HL-60 (cell line): ENCODE measurements at regions not wholly inside any gene's neighbourhood (a gene's known extent, or its start where the extent isn't known, plus 50 kb on each side); places are given as distances from the start of the nearest gene placed in this dataset.

Experiments used
- DNase-seq, 2 experiments: peaks; one replicate each; pipeline ENCODE4 v3.0.0-alpha.2; 2010 to 2020; ENCODE audit warnings: low read depth in 1 of 2, low spot score in 1 of 2
- H3K27ac ChIP-seq: fragments of 250-450 bp; sonication (Bioruptor Pico); replicated peaks from 2 replicates; pipeline ENCODE4 v1.5.1; 2020; ENCODE audit warnings: mild to moderate bottlenecking, moderate library complexity
- H3K27me3 ChIP-seq: fragments of 250-450 bp; sonication (Bioruptor Pico); 2 replicates; pipeline ENCODE4 v1.5.1; 2021; ENCODE audit warnings: mild to moderate bottlenecking, moderate library complexity; ENCODE audit not compliant: insufficient read depth, poor library complexity, severe bottlenecking
- H3K4me3 ChIP-seq: replicated peaks from 2 replicates; pipeline ENCODE4 v1.5.1; 2011; ENCODE audit warnings: mild to moderate bottlenecking, control low read depth, low read length; ENCODE audit not compliant: insufficient read depth
- GABPA ChIP-seq: IDR thresholded peaks from 2 replicates; pipeline ENCODE4 v1.6.1; 2012; ENCODE audit warnings: low read depth
- POLR2AphosphoS5 ChIP-seq: IDR thresholded peaks from 2 replicates; pipeline ENCODE4 v1.6.1; 2012; ENCODE audit warnings: low read depth
- SPI1 ChIP-seq: IDR thresholded peaks from 2 replicates; pipeline ENCODE4 v1.6.1; 2012; ENCODE audit warnings: low read depth, mild to moderate bottlenecking, borderline replicate concordance
- TF ChIP-seq, protein P1 (sequence below): IDR thresholded peaks from one replicate; pipeline ENCODE4 v1.5.1; 2011; ENCODE audit warnings: low read length, control low read depth, inconsistent platforms; ENCODE audit not compliant: insufficient read depth
- TF ChIP-seq, protein P2 (sequence below): IDR thresholded peaks from 2 replicates; pipeline ENCODE4 v1.6.1; 2012; ENCODE audit warnings: low read depth; ENCODE audit not compliant: insufficient replicate concordance

GRCh38 chr2:185625604-185626003 lies 113.0 kb upstream of the FSIP2 start:
- TF ChIP-seq, protein P1, sequence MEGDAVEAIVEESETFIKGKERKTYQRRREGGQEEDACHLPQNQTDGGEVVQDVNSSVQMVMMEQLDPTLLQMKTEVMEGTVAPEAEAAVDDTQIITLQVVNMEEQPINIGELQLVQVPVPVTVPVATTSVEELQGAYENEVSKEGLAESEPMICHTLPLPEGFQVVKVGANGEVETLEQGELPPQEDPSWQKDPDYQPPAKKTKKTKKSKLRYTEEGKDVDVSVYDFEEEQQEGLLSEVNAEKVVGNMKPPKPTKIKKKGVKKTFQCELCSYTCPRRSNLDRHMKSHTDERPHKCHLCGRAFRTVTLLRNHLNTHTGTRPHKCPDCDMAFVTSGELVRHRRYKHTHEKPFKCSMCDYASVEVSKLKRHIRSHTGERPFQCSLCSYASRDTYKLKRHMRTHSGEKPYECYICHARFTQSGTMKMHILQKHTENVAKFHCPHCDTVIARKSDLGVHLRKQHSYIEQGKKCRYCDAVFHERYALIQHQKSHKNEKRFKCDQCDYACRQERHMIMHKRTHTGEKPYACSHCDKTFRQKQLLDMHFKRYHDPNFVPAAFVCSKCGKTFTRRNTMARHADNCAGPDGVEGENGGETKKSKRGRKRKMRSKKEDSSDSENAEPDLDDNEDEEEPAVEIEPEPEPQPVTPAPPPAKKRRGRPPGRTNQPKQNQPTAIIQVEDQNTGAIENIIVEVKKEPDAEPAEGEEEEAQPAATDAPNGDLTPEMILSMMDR = no peak
- TF ChIP-seq, protein P2, sequence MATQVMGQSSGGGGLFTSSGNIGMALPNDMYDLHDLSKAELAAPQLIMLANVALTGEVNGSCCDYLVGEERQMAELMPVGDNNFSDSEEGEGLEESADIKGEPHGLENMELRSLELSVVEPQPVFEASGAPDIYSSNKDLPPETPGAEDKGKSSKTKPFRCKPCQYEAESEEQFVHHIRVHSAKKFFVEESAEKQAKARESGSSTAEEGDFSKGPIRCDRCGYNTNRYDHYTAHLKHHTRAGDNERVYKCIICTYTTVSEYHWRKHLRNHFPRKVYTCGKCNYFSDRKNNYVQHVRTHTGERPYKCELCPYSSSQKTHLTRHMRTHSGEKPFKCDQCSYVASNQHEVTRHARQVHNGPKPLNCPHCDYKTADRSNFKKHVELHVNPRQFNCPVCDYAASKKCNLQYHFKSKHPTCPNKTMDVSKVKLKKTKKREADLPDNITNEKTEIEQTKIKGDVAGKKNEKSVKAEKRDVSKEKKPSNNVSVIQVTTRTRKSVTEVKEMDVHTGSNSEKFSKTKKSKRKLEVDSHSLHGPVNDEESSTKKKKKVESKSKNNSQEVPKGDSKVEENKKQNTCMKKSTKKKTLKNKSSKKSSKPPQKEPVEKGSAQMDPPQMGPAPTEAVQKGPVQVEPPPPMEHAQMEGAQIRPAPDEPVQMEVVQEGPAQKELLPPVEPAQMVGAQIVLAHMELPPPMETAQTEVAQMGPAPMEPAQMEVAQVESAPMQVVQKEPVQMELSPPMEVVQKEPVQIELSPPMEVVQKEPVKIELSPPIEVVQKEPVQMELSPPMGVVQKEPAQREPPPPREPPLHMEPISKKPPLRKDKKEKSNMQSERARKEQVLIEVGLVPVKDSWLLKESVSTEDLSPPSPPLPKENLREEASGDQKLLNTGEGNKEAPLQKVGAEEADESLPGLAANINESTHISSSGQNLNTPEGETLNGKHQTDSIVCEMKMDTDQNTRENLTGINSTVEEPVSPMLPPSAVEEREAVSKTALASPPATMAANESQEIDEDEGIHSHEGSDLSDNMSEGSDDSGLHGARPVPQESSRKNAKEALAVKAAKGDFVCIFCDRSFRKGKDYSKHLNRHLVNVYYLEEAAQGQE = no peak
- no peak for TF ChIP-seq SPI1
- no peak for TF ChIP-seq GABPA
- TF ChIP-seq POLR2AphosphoS5 = no peak
- Histone ChIP-seq H3K4me3 (no peak overlapping the region), H3K27ac (no peak overlapping the region), H3K27me3 (no peaks in the 10 kb centered on the region)
- DNase-seq = no peak

GRCh38 chr2:185628985-185629384 lies 109.6 kb upstream of the FSIP2 start:
- DNase-seq = peak in 1 of 2 experiments; percentile 14
- H3K4me3 ChIP-seq = no peak overlapping the region
- TF ChIP-seq, protein P2 = no peak
- TF ChIP-seq SPI1 (no peak), POLR2AphosphoS5 (no peak), GABPA (no peak)
- TF ChIP-seq, protein P1 = no peak
- H3K27me3 ChIP-seq = no peaks in the 10 kb centered on the region
- H3K27ac ChIP-seq = no peak overlapping the region

DNA sequence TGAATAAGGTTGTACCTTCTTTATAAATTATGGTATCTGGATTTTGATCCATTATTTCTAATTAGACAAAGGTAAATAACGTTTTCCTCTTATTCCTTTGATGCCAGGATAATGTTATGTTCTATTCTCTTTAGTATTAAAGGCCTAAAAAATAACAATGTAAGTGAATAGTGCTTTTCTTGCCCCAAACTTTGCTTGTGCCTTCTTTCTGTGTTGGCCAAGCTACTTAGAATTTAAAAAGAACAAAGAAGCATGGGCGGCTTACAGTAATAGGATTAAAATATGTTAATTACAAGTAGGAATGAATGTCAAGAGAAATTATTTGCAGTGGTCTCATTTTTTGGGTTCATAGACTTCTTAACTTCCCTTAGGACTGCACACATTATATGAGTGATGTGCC lies 105.0 kb upstream of the FSIP2 start:
- DNase-seq = no peak

More for the DNA sequence above, 105.0 kb upstream of the FSIP2 start:
- Histone ChIP-seq H3K27ac (no peak overlapping the region), H3K27me3 (no peaks in the 10 kb centered on the region), H3K4me3 (no peak overlapping the region)
- TF ChIP-seq GABPA (no peak), POLR2AphosphoS5 (no peak), SPI1 (no peak)
- TF ChIP-seq, protein P2 = no peak
- TF ChIP-seq, protein P1 = no peak
